DMS53 treated with DMSO at 0.1 percent for 48 hours (cell line): ENCODE measurements at regions not wholly inside any gene's neighbourhood (a gene's known extent, or its start where the extent isn't known, plus 50 kb on each side); places are given as distances from the start of the nearest gene placed in this dataset.

Source experiments
- DNase-seq: peaks from one replicate; lab custom pipeline; 2025; ENCODE audit not compliant: unreplicated experiment; lab: John Stamatoyannopoulos, UW

- DNase-seq, result no peak
Measured at GRCh38 chr17:6938637-6939036, 57.2 kb upstream of the ALOX12 start.

GRCh38 chr17:6940186-6940649 is 55.6 kb upstream of the ALOX12 start:
- no peak for DNase-seq

GRCh38 chr17:6941989-6942388 is 53.9 kb upstream of the ALOX12 start:
- DNase-seq, result no peak

GRCh38 chr17:6943406-6943805 is 52.4 kb upstream of the ALOX12 start:
- no peak for DNase-seq
